Fibroblast of lung (primary cell): ENCODE measurements at regions not wholly inside any gene's neighbourhood (a gene's known extent, or its start where the extent isn't known, plus 50 kb on each side); places are given as distances from the start of the nearest gene placed in this dataset.

Experiments used
- CTCF ChIP-seq, 2 donors: IDR thresholded peaks in 1 of 2; conservative IDR thresholded peaks in 1 of 2; 1 replicate in 1 of 2; 2 replicates in 1 of 2; pipeline ENCODE4 v1.5.1; 2011 to 2012; ENCODE audit warnings: low read length in 2 of 2, control low read depth in 1 of 2, inconsistent platforms in 1 of 2, low read depth in 1 of 2, mild to moderate bottlenecking in 1 of 2
- EZH2 ChIP-seq: IDR thresholded peaks from 2 replicates; pipeline ENCODE4 v1.5.1; 2012; ENCODE audit warnings: low read length, control low read depth, mild to moderate bottlenecking; ENCODE audit errors: missing control alignments

- TF ChIP-seq EZH2, result no peak
- peak; percentile 89 to 94 for TF ChIP-seq CTCF (conservative IDR thresholded peaks at IDR 0.05 in 1 of 2, IDR thresholded peaks at IDR 0.05 in 1 of 2; ENCODE audit: low read depth in 1 of 2, low read length in 2 of 2)
Measured at GRCh38 chr10:63720072-63720537, 198.9 kb downstream of the REEP3 start.
